ENCODE measurements at regions not wholly inside any gene's neighbourhood (a gene's known extent, or its start where the extent isn't known, plus 50 kb on each side); places are given as distances from the start of the nearest gene placed in this dataset.

GRCh38 chr1:192104128-192104527 is 54.1 kb upstream of the RGS18 start:
- Histone ChIP-seq H3K4me3 (no peak overlapping the region), H3K4me1 (no peaks in the 10 kb centered on the region), H3K27ac (no peak overlapping the region), H3K27me3 (ENCODE audit: insufficient read depth in 3 of 3, low read length in 2 of 3) (no peaks in the 10 kb centered on the region), H3K9me3 (no peaks in the 10 kb centered on the region), H3K36me3 (ENCODE audit: insufficient read depth in 1 of 2, low read depth in 1 of 2) (no peaks in the 10 kb centered on the region)
- no peak for DNase-seq
- no peak for TF ChIP-seq CTCF (IDR thresholded peaks at IDR 0.05)
- intact Hi-C loops (cut with DNase I) = no loop called here
- no peak for ATAC-seq

- Histone ChIP-seq H3K9me3 (no peaks in the 10 kb centered on the region), H3K4me3 (no peak overlapping the region), H3K27me3 (ENCODE audit: insufficient read depth in 3 of 3, low read length in 2 of 3) (no peaks in the 10 kb centered on the region), H3K36me3 (ENCODE audit: insufficient read depth in 1 of 2, low read depth in 1 of 2) (no peaks in the 10 kb centered on the region), H3K4me1 (no peaks in the 10 kb centered on the region), H3K27ac (no peak overlapping the region)
- intact Hi-C loops (cut with DNase I) = no loop called here
- TF ChIP-seq CTCF (IDR thresholded peaks at IDR 0.05) = no peak
- ATAC-seq (no peak), DNase-seq (no peak)
- 71 to 80% (median 78%) methylated on average over 1 of the region's 1 CpG for WGBS, 3 donors
Measured at GRCh38 chr1:192104852-192105251, 53.4 kb upstream of the RGS18 start.

- no peak for TF ChIP-seq CTCF (IDR thresholded peaks at IDR 0.05)
Measured at GRCh38 chr1:192108161-192108560, 50.1 kb upstream of the RGS18 start.

More at GRCh38 chr1:192108161-192108560, 50.1 kb upstream of the RGS18 start:
- DNase-seq = no peak
- no peak for ATAC-seq
- Histone ChIP-seq H3K27me3 (ENCODE audit: insufficient read depth in 3 of 3, low read length in 2 of 3) (no peaks in the 10 kb centered on the region), H3K4me1 (no peaks in the 10 kb centered on the region), H3K4me3 (no peak overlapping the region), H3K27ac (no peak overlapping the region), H3K36me3 (ENCODE audit: insufficient read depth in 1 of 2, low read depth in 1 of 2) (no peaks in the 10 kb centered on the region), H3K9me3 (no peaks in the 10 kb centered on the region)
- WGBS, 3 donors = 88 to 92% (median 90%) methylated on average over 2 of the region's 2 CpGs
- intact Hi-C loops (cut with DNase I) = no loop called here

Data from psoas muscle (tissue), 7 donors.